NCI-H446 (cell line): ENCODE measurements at regions not wholly inside any gene's neighbourhood (a gene's known extent, or its start where the extent isn't known, plus 50 kb on each side); places are given as distances from the start of the nearest gene placed in this dataset.
A peak's percentile ranks its signal among the peaks of the same experiment; 100 is the strongest.
"Not testable (repeated sequence)": the region's sequence is repeated elsewhere in the genome, so short reads cannot be mapped to it uniquely, and the experiment has no call there.

Experiments
- DNase-seq, 2 experiments: peaks; one replicate each; lab custom pipeline; 2025; lab: John Stamatoyannopoulos, UW

GRCh38 chr2:16241166-16242160 is 301.1 kb downstream of the MYCN start:
- DNase-seq, result no peak

DNA sequence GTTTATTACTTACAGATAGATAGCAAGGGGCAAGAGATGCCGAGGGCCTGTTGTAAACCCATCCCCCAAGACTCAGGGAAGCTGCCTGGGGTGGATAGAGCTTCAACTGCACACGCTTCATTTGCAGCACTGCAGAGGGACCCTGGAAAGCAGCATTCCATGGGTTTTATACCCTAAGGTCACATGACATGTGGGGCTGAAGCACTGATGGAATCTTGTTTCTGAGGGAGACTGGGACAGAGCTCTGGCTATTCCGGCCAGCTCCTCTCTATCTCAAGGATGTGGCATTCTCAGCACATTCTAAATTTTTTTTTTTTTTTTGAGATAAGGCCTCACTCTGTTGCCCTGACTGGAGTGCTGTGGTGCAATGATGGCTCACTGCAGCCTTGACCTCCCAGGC is 300.1 kb downstream of the MYCN start:
- no peak for DNase-seq

GRCh38 chr2:16239296-16239850 is 299.0 kb downstream of the MYCN start:
- no peak for DNase-seq

- DNase-seq, result no peak
These were observed 298.4 kb downstream of the MYCN start for GRCh38 chr2:16238786-16239185.

DNA sequence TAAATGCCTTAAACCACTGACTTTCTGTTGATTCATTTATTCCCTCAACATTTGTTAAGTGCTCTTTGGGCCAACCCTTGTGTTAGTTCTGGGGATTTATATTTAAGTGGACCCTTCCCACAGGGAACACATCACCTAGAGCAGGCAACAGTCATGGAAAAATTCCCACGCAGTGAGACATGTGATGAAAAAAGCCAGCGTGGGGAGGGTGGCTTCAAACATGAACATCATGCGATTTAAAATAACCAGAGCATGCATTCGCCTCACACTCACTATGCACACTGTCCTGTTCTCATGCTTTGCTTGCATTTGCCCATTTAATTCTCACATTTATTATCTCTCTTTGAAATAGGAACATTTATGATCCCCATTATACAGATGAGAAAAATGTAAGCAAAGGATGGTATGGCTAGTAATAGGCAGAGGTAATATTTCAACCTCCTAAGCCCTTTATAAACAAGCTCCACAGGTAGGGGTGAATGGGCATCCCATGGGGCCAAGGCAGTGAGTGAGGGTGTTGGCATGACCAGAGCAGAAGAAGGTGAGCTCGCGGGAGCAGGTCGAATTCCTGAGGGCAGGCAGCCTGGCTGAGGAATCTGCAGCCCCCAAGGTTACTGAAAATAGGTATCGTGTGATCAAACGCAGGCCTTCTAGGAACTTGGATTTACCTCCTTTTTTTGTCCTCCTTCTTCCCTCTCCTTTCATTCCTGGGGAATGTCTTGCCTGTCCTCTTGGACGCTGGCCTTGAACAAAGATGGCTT is 297.8 kb downstream of the MYCN start:
- no peak for DNase-seq

- DNase-seq, result no peak
These were observed 295.4 kb downstream of the MYCN start for GRCh38 chr2:16235747-16236146.

- not testable (repeated sequence) for DNase-seq
These were observed 294.9 kb downstream of the MYCN start for GRCh38 chr2:16235291-16235690.

DNA sequence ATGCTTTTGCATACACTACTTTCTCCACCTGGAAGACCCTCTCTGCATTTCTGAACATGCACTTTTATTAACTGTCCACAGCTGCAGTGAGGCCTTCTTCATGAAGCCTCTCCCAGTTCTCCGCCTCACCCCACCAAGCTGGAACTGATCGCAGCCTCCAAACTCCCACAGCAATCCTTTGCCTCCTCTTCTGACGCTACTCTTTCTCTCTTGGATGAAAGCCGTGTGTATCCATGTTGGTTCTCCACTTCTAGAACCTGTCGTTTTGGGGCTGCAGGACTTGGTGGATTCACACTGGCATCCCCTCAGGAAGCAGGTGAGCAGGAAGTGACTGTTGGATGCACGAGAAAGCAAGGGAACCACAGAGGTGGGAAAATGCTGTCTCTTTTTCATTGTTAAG is 288.6 kb downstream of the MYCN start:
- no peak for DNase-seq

DNA sequence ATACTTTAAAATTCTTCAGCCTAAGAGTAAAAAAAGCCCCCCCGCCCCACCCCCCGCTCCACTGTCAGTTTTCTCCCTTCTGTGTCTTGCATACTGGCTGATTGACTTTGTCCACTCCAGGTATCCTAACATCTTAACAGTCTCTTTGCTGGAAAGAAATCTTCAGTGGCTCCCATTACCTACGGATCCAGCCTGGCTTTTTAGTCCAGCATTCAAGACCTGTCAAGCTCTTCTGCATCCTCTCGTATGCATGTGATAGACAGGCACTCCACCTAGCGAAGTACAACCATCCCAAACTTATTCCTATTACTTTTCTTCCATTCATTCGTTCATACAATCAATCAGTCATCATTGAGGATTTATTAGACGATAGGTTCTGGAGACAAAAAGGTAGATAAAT is 288.1 kb downstream of the MYCN start:
- no peak for DNase-seq

DNA sequence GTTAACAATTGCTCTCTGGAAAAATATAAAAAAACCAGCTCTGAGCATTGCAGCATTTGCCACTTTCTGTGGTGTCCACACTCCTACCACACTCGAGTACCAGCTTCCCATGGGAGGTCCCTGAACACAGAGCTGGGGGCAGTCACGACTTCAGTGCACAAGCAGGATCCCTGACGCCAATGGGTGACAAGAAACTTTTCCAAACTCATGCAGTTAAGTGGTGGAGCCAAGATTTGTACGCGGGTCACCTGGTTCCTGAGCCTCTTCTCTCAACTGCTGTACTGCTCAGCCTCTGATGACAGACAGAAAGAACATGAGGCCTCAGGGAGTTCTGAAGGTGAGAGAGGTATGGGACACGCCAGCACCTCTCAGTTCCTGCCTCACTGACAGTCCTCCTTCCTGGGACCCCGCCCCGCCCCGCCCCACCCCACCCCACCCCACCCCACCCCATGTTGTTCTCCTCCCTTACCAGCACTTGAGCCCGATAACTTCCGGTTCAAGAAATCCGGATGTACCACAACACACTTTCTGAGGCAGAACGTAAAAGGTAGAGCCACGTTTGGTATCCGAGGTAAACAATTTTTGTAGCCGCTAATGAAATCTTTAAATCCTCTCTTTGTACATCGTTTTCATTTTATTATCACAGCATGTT is 287.6 kb downstream of the MYCN start:
- no peak for DNase-seq

- peak; percentile 81 to 88 for DNase-seq
These were observed 286.8 kb downstream of the MYCN start for GRCh38 chr2:16226943-16227664.

DNA sequence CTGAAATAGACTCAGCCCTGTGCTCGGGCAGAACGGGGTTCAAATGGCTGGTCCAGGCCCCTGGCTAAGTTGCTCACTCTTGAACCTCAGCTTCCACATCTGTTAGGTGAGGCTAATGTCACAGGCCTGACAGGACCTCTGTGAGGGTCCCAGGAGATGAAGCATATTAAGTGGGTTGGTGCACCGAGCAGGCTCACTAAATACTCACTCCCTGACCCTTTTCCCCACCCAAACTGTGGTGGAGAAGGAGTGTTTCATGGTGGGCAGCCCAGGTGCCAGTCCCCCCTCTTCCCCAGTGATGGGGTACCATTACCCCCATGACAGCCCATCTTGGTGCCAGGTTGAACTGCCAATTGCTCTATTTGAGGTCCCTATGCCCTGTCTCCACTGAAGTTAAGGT is 286.0 kb downstream of the MYCN start:
- DNase-seq, result no peak

GRCh38 chr2:16225545-16225944 is 285.2 kb downstream of the MYCN start:
- no peak for DNase-seq

DNA sequence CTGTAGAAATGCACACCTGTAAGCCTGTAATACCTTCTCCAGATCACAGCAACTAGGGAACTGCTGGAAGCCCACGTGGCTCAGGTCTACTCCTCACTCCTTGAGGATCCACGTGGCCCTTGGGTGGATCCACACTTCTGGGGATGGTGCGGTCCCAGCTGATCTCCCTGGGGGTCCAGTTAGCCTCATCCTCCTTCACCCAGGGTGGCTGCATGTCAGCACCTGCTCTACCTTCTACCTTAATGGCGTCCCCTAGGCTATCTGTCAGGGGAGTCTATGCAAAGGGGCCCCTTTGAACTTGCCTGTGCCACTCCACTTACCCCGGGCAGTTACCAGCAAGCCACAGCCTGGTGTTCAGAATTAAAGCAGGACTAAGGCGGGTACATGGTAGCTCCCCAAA is 284.7 kb downstream of the MYCN start:
- no peak for DNase-seq

GRCh38 chr2:16224298-16225045 is 284.1 kb downstream of the MYCN start:
- no peak for DNase-seq

- DNase-seq, result no peak
These were observed 283.5 kb downstream of the MYCN start for GRCh38 chr2:16223841-16224177.

DNA sequence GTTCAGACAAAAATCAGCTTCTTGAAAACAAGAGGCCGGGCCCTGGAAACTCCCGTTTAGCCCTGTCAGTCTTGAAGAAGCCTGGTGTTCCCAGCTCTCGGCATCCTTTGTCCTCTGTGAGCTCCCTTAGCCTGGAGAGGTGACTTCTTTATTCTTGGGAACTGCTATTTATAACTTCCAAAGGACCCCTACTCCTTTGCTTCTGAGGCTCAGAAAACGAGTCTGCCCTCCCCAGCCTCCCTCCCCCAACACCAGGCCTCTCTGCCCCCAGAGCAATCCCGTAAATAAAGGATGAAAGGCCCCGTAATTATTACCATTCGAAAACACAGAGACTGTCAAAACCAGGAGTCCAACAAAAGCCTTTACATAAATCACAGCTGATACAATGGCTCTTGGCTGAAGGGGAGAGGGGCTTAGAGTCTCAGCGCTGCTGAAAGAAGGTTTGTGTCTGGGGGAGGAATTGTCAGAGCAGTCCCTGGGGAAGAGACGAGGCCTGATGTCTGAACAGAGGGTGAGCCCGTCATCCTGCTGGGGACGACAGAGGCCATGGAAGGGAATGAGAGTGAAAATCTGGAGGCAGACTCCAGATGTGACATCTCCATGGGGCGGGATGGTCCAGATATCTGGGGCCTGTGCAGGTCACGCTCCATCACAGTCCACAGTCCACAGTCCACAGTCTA is 283.0 kb downstream of the MYCN start:
- no peak for DNase-seq

DNA sequence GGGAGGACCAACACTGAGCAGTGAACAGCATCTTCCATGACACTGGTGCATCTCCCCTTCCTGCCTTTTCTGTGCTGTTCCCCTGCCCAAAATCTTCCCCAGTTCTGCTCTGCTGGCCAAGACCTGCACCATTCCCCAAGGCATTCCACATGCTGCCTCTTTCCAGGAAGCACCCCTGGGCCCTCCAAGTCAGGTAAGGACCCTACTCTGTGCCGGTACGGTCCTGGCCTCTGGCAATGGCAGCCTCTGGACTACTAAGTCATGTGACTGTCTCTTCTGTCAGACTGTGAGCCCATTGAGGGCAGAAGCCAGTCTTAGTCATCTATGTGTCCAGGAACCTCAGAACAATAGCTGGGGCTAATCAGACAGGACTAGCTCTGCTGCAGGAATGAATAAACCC is 282.0 kb downstream of the MYCN start:
- DNase-seq, result no peak

DNA sequence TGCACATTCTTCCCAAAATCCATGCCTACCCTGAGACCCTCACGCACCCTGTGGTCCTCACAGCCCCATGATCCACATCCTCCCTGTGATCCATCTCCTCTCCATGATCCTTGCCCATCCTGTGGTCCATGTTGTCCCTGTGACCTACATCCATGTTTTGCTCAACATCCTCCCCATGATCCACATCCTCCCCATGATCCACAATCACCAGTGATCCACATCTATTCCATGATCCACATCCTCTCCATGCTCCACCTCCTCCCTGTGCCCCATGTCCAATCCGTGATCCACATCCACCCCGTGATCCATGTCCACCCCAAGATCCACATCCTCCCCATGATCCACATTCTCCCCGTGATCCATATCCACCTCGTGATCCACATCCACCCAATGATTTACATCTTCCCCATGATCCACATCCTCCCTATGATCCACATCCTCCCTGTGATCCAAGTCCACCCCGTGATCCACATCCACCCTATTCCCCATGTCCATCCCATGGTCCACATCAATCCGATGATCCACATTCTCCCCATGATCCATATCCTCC is 281.2 kb downstream of the MYCN start:
- DNase-seq, result no peak
